ENCODE measurements at regions not wholly inside any gene's neighbourhood (a gene's known extent, or its start where the extent isn't known, plus 50 kb on each side); places are given as distances from the start of the nearest gene placed in this dataset.

GRCh38 chr16:55130911-55131310 lies 193.1 kb upstream of the IRX6 start:
- no peaks in the 10 kb centered on the region for H3K9me3 Mint-ChIP-seq (ENCODE audit: unreplicated experiment)
- DNase-seq (ENCODE audit: unreplicated experiment) = no peak
- H3K4me3 Mint-ChIP-seq (ENCODE audit: unreplicated experiment) = no peak overlapping the region
- H3K4me1 Mint-ChIP-seq (ENCODE audit: insufficient read depth, unreplicated experiment) = no peaks in the 10 kb centered on the region
- intact Hi-C loops (cut with micrococcal nuclease) = no loop called here
- H3K27me3 Mint-ChIP-seq (ENCODE audit: insufficient read depth, unreplicated experiment) = no peaks in the 10 kb centered on the region
- CTCF ChIA-PET = no interaction called here
- H3K36me3 Mint-ChIP-seq (ENCODE audit: insufficient read depth, unreplicated experiment) = no peaks in the 10 kb centered on the region
- H3K27ac Mint-ChIP-seq (ENCODE audit: low read depth, unreplicated experiment) = no peak overlapping the region
- BruUV-seq (replicated peaks) = no TSS peak
- no peak for TF ChIP-seq CTCF (IDR thresholded peaks at IDR 0.05; ENCODE audit: unreplicated experiment)
- POLR2A ChIA-PET = no interaction called here

GRCh38 chr16:55133654-55134053 lies 190.3 kb upstream of the IRX6 start:
- Mint-ChIP-seq H3K9me3 (ENCODE audit: unreplicated experiment) (no peaks in the 10 kb centered on the region), H3K4me1 (ENCODE audit: insufficient read depth, unreplicated experiment) (no peaks in the 10 kb centered on the region), H3K27me3 (ENCODE audit: insufficient read depth, unreplicated experiment) (no peaks in the 10 kb centered on the region), H3K36me3 (ENCODE audit: insufficient read depth, unreplicated experiment) (no peaks in the 10 kb centered on the region), H3K4me3 (ENCODE audit: unreplicated experiment) (no peak overlapping the region), H3K27ac (ENCODE audit: low read depth, unreplicated experiment) (no peak overlapping the region)
- intact Hi-C loops (cut with micrococcal nuclease) = no loop called here
- ChIA-PET CTCF (no interaction called here), POLR2A (no interaction called here)
- no peak for TF ChIP-seq CTCF (IDR thresholded peaks at IDR 0.05; ENCODE audit: unreplicated experiment)
- no TSS peak for BruUV-seq (replicated peaks)
- DNase-seq (ENCODE audit: unreplicated experiment) = no peak

GRCh38 chr16:55136356-55137150 lies 187.4 kb upstream of the IRX6 start:
- intact Hi-C loops (cut with micrococcal nuclease) = no loop called here
- no peak for TF ChIP-seq CTCF (IDR thresholded peaks at IDR 0.05; ENCODE audit: unreplicated experiment)
- no peaks in the 10 kb centered on the region for H3K4me1 Mint-ChIP-seq (ENCODE audit: insufficient read depth, unreplicated experiment)

GRCh38 chr16:55138298-55138697 lies 185.7 kb upstream of the IRX6 start:
- intact Hi-C loops (cut with micrococcal nuclease) = no loop called here
- Mint-ChIP-seq H3K27ac (ENCODE audit: low read depth, unreplicated experiment) (no peak overlapping the region), H3K4me3 (ENCODE audit: unreplicated experiment) (no peak overlapping the region), H3K27me3 (ENCODE audit: insufficient read depth, unreplicated experiment) (no peaks in the 10 kb centered on the region), H3K36me3 (ENCODE audit: insufficient read depth, unreplicated experiment) (no peaks in the 10 kb centered on the region), H3K4me1 (ENCODE audit: insufficient read depth, unreplicated experiment) (no peaks in the 10 kb centered on the region), H3K9me3 (ENCODE audit: unreplicated experiment) (no peaks in the 10 kb centered on the region)
- no peak for TF ChIP-seq CTCF (IDR thresholded peaks at IDR 0.05; ENCODE audit: unreplicated experiment)
- no peak for DNase-seq (ENCODE audit: unreplicated experiment)
- BruUV-seq (replicated peaks) = no TSS peak
- POLR2A ChIA-PET = no interaction called here
- CTCF ChIA-PET = interaction anchor here (0.7 kb wide), 1 partner anchor 19 kb away, joined by 3 read pairs; no protein-coding TSS in a partner anchor

More at GRCh38 chr16:55136356-55137150, 187.4 kb upstream of the IRX6 start:
- H3K4me3 Mint-ChIP-seq (ENCODE audit: unreplicated experiment) = no peak overlapping the region
- H3K27me3 Mint-ChIP-seq (ENCODE audit: insufficient read depth, unreplicated experiment) = no peaks in the 10 kb centered on the region
- no peak overlapping the region for H3K27ac Mint-ChIP-seq (ENCODE audit: low read depth, unreplicated experiment)
- DNase-seq (ENCODE audit: unreplicated experiment) = no peak
- CTCF ChIA-PET = no interaction called here
- POLR2A ChIA-PET = interaction anchor here (1.0 kb wide), 1 partner anchor 10 kb away, joined by 3 read pairs; no protein-coding TSS in a partner anchor
- no TSS peak for BruUV-seq (replicated peaks)
- H3K36me3 Mint-ChIP-seq (ENCODE audit: insufficient read depth, unreplicated experiment) = no peaks in the 10 kb centered on the region
- no peaks in the 10 kb centered on the region for H3K9me3 Mint-ChIP-seq (ENCODE audit: unreplicated experiment)
